ENCODE measurements at regions not wholly inside any gene's neighbourhood (a gene's known extent, or its start where the extent isn't known, plus 50 kb on each side); places are given as distances from the start of the nearest gene placed in this dataset.

DNA sequence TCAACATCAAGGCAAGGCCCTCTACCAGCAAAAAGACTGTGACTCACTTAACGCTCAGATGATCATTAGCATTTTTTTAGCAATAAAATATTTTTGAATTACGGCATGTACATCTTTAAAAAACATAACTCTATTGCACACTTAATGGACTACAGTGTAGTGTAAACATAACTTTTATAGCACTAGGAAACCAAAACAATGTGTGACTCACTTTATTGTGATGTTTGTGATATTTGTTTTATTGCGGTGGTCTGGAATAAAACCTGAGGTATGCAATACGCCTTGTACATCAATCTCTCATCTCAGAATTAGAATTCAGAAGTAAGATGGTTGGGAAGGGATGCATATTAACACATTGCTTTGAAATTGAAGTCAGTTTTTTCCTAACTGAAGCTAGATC lies 106.9 kb upstream of the PTCH1 start:
- Histone ChIP-seq H3K36me3 (ENCODE audit: control insufficient read depth, insufficient read depth, low read length) (no peaks in the 10 kb centered on the region), H3K27me3 (ENCODE audit: control insufficient read depth, insufficient read depth, low read length) (no peaks in the 10 kb centered on the region), H3K27ac (ENCODE audit: low read length) (no peak overlapping the region), H3K9me3 (ENCODE audit: control insufficient read depth, insufficient read depth, low read length) (peaks cover 4% of the 10 kb centered on the region), H3K4me1 (ENCODE audit: control insufficient read depth, insufficient read depth, low read length) (peaks cover 11% of the 10 kb centered on the region), H3K4me3 (ENCODE audit: low read length) (no peak overlapping the region)
- intact Hi-C loops (cut with micrococcal nuclease): no loop called here
- WGBS (ENCODE audit: insufficient coverage): 100% methylated on average over 1 of the region's 4 CpGs
- H3K27ac Mint-ChIP-seq: no peak overlapping the region
- H3K36me3 Mint-ChIP-seq: no peaks in the 10 kb centered on the region
- TF ChIP-seq, protein P1, sequence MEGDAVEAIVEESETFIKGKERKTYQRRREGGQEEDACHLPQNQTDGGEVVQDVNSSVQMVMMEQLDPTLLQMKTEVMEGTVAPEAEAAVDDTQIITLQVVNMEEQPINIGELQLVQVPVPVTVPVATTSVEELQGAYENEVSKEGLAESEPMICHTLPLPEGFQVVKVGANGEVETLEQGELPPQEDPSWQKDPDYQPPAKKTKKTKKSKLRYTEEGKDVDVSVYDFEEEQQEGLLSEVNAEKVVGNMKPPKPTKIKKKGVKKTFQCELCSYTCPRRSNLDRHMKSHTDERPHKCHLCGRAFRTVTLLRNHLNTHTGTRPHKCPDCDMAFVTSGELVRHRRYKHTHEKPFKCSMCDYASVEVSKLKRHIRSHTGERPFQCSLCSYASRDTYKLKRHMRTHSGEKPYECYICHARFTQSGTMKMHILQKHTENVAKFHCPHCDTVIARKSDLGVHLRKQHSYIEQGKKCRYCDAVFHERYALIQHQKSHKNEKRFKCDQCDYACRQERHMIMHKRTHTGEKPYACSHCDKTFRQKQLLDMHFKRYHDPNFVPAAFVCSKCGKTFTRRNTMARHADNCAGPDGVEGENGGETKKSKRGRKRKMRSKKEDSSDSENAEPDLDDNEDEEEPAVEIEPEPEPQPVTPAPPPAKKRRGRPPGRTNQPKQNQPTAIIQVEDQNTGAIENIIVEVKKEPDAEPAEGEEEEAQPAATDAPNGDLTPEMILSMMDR (IDR thresholded peaks at IDR 0.05): no peak
- peaks cover 27 to 41% of the 10 kb centered on the region in 2 donors for H3K27me3 Mint-ChIP-seq (ENCODE audit: low read depth in 2 of 2)
- H3K4me1 Mint-ChIP-seq: peaks cover 12 to 14% of the 10 kb centered on the region in 2 donors
- no peaks in the 10 kb centered on the region for H3K9me3 Mint-ChIP-seq
- ATAC-seq (no peak), DNase-seq (no peak)
- no peak overlapping the region for H3K4me3 Mint-ChIP-seq

DNA sequence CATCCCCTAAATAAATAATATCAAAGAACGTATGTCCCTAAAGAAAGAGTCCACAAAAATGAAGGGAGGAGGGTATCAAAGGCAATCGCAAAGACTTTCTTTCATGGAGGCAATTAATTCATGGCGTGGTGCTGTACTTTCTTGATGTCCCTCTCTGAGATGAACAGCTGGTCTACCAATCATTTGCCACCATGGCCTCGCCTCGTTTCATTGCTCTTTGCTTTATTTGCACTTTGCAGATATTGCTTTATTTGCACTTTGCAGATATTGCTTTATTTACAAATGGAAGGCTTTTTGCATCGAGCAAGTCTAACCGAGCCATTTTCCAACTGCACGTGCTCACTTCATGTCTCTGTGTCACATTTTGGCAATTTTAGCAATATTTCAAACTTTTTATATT lies 104.0 kb upstream of the PTCH1 start:
- no peaks in the 10 kb centered on the region for H3K4me1 Mint-ChIP-seq
- H3K4me1 ChIP-seq (ENCODE audit: control insufficient read depth, insufficient read depth, low read length): no peaks in the 10 kb centered on the region
- TF ChIP-seq, protein P1 (IDR thresholded peaks at IDR 0.05): no peak
- no peaks in the 10 kb centered on the region for H3K27me3 ChIP-seq (ENCODE audit: control insufficient read depth, insufficient read depth, low read length)
- H3K9me3 Mint-ChIP-seq: no peaks in the 10 kb centered on the region
- ATAC-seq (no peak), DNase-seq (no peak)
- intact Hi-C loops (cut with micrococcal nuclease): no loop called here
- H3K4me3 Mint-ChIP-seq: no peak overlapping the region
- 90% methylated on average over 8 of the region's 8 CpGs for WGBS (ENCODE audit: insufficient coverage)
- no peak overlapping the region for H3K27ac Mint-ChIP-seq
- no peaks in the 10 kb centered on the region for H3K36me3 Mint-ChIP-seq
- no peak overlapping the region for H3K4me3 ChIP-seq (ENCODE audit: low read length)
- peaks cover 18 to 37% of the 10 kb centered on the region in 2 donors for H3K27me3 Mint-ChIP-seq (ENCODE audit: low read depth in 2 of 2)
- H3K36me3 ChIP-seq (ENCODE audit: control insufficient read depth, insufficient read depth, low read length): no peaks in the 10 kb centered on the region
- H3K27ac ChIP-seq (ENCODE audit: low read length): no peak overlapping the region
- H3K9me3 ChIP-seq (ENCODE audit: control insufficient read depth, insufficient read depth, low read length): no peaks in the 10 kb centered on the region

DNA sequence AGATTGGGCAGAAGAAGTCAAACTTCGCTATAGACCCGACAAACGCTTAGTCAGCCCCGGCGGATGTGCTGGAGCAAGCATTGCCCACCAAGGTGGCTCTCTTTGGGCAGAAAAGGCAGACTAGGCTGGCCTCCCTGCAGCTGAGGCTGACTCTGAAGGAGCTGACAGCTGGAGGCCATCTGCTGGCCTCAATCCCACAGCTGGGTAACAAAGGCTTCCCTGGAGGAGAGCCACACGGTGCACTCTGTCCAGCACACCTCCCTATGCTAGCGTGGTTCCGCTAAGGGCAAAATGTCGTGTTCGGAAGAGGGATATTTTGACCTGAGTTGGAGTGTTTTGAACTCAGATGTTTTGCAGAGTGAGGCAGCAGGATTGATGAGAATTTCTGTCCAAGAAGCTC lies 103.5 kb upstream of the PTCH1 start:
- Mint-ChIP-seq H3K27ac (no peak overlapping the region), H3K4me1 (no peaks in the 10 kb centered on the region), H3K36me3 (no peaks in the 10 kb centered on the region), H3K4me3 (no peak overlapping the region), H3K9me3 (no peaks in the 10 kb centered on the region), H3K27me3 (ENCODE audit: low read depth in 2 of 2) (peaks cover 17 to 33% of the 10 kb centered on the region in 2 donors)
- no peaks in the 10 kb centered on the region for H3K9me3 ChIP-seq (ENCODE audit: control insufficient read depth, insufficient read depth, low read length)
- no peaks in the 10 kb centered on the region for H3K4me1 ChIP-seq (ENCODE audit: control insufficient read depth, insufficient read depth, low read length)
- intact Hi-C loops (cut with micrococcal nuclease): no loop called here
- 97% methylated on average over 10 of the region's 10 CpGs for WGBS (ENCODE audit: insufficient coverage)
- no peaks in the 10 kb centered on the region for H3K27me3 ChIP-seq (ENCODE audit: control insufficient read depth, insufficient read depth, low read length)
- H3K4me3 ChIP-seq (ENCODE audit: low read length): no peak overlapping the region
- H3K36me3 ChIP-seq (ENCODE audit: control insufficient read depth, insufficient read depth, low read length): no peaks in the 10 kb centered on the region
- H3K27ac ChIP-seq (ENCODE audit: low read length): no peak overlapping the region
- TF ChIP-seq, protein P1 (IDR thresholded peaks at IDR 0.05): no peak
- ATAC-seq: no peak
- DNase-seq: no peak

DNA sequence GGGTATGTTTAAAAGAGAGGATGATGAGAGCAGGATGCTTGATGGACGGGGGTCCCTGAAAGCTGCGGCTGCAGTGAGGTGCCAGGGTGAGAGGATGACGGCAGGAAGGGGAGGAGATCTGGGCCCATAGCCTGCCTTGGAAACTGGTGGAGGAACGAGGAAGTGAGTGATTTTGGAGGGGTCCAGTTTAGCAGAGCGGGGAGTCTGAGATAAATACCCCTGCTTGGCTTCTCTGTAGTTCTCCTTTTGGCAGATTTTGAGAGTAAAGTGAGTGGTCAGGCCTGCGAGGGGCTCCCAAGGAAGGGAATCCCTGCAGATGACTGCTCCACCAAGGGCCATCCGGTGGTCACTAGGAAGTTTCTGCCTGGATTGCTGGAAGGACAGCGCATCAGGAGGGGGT lies 98.5 kb upstream of the PTCH1 start:
- Histone ChIP-seq H3K36me3 (ENCODE audit: control insufficient read depth, insufficient read depth, low read length) (no peaks in the 10 kb centered on the region), H3K4me1 (ENCODE audit: control insufficient read depth, insufficient read depth, low read length) (no peaks in the 10 kb centered on the region), H3K27me3 (ENCODE audit: control insufficient read depth, insufficient read depth, low read length) (no peaks in the 10 kb centered on the region), H3K9me3 (ENCODE audit: control insufficient read depth, insufficient read depth, low read length) (no peaks in the 10 kb centered on the region), H3K4me3 (ENCODE audit: low read length) (no peak overlapping the region), H3K27ac (ENCODE audit: low read length) (no peak overlapping the region)
- Mint-ChIP-seq H3K9me3 (no peaks in the 10 kb centered on the region), H3K4me1 (no peaks in the 10 kb centered on the region), H3K4me3 (no peak overlapping the region), H3K27me3 (ENCODE audit: low read depth in 2 of 2) (peaks cover 24 to 25% of the 10 kb centered on the region in 2 donors), H3K36me3 (no peaks in the 10 kb centered on the region), H3K27ac (no peak overlapping the region)
- 71% methylated on average over 8 of the region's 8 CpGs for WGBS (ENCODE audit: insufficient coverage)
- ATAC-seq (no peak), DNase-seq (no peak)
- TF ChIP-seq, protein P1 (IDR thresholded peaks at IDR 0.05): no peak
- intact Hi-C loops (cut with micrococcal nuclease): no loop called here
